ENCODE measurements at regions not wholly inside any gene's neighbourhood (a gene's known extent, or its start where the extent isn't known, plus 50 kb on each side); places are given as distances from the start of the nearest gene placed in this dataset.

DNA sequence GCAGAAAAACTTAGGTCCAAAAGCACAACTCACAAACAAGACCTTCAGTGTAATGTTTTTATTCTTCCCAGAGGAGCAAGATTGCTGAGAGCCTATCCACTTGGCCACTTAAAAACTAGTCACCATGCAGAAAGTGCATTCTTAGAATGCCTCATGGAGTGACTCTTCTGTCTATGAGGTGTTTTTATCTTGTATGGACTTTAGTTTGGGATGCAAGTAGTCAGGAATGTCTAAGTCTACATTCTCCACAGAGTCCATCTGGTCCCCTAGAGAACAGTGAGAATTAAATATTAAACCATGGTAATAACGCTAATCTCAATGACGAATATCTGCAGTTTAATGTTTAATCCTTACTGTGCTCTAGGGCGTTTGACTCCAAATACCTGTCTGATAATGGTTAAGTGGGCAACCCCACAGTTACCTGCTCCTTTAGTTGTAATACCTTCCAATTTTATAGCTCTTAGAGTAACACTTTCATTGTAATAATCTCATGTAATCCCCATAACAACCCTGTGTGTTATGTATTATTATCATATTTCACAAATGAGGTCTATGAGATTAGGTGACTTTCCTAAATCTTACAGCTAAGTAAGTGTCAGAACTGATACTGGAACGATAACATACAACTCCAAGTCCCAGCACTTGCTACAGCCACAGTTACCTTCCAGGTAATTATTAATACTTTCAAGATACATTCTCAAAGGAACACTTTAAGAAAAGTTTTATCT, 235.6 kb upstream of the JADE1 start:
- TF ChIP-seq, protein P1, sequence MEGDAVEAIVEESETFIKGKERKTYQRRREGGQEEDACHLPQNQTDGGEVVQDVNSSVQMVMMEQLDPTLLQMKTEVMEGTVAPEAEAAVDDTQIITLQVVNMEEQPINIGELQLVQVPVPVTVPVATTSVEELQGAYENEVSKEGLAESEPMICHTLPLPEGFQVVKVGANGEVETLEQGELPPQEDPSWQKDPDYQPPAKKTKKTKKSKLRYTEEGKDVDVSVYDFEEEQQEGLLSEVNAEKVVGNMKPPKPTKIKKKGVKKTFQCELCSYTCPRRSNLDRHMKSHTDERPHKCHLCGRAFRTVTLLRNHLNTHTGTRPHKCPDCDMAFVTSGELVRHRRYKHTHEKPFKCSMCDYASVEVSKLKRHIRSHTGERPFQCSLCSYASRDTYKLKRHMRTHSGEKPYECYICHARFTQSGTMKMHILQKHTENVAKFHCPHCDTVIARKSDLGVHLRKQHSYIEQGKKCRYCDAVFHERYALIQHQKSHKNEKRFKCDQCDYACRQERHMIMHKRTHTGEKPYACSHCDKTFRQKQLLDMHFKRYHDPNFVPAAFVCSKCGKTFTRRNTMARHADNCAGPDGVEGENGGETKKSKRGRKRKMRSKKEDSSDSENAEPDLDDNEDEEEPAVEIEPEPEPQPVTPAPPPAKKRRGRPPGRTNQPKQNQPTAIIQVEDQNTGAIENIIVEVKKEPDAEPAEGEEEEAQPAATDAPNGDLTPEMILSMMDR (IDR thresholded peaks at IDR 0.05) = no peak
- no peak for TF ChIP-seq POLR2AphosphoS5 (IDR thresholded peaks at IDR 0.05; ENCODE audit: low read depth, low read length)
- TF ChIP-seq, protein P2, sequence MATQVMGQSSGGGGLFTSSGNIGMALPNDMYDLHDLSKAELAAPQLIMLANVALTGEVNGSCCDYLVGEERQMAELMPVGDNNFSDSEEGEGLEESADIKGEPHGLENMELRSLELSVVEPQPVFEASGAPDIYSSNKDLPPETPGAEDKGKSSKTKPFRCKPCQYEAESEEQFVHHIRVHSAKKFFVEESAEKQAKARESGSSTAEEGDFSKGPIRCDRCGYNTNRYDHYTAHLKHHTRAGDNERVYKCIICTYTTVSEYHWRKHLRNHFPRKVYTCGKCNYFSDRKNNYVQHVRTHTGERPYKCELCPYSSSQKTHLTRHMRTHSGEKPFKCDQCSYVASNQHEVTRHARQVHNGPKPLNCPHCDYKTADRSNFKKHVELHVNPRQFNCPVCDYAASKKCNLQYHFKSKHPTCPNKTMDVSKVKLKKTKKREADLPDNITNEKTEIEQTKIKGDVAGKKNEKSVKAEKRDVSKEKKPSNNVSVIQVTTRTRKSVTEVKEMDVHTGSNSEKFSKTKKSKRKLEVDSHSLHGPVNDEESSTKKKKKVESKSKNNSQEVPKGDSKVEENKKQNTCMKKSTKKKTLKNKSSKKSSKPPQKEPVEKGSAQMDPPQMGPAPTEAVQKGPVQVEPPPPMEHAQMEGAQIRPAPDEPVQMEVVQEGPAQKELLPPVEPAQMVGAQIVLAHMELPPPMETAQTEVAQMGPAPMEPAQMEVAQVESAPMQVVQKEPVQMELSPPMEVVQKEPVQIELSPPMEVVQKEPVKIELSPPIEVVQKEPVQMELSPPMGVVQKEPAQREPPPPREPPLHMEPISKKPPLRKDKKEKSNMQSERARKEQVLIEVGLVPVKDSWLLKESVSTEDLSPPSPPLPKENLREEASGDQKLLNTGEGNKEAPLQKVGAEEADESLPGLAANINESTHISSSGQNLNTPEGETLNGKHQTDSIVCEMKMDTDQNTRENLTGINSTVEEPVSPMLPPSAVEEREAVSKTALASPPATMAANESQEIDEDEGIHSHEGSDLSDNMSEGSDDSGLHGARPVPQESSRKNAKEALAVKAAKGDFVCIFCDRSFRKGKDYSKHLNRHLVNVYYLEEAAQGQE (IDR thresholded peaks at IDR 0.05; ENCODE audit: insufficient read depth in 1 of 2, low read depth in 2 of 2, low read length in 1 of 2) = no peak
